HEK293 (cell line): ENCODE measurements at regions not wholly inside any gene's neighbourhood (a gene's known extent, or its start where the extent isn't known, plus 50 kb on each side); places are given as distances from the start of the nearest gene placed in this dataset.

Experiments
- CTCF ChIA-PET: fragments of 350-600 bp; formaldehyde crosslinking; extraction: SDS; loops from one replicate; lab custom pipeline; 2021; ENCODE audit warnings: antibody characterized with exemption; lab: Yijun Ruan, JAX
- POLR2A ChIA-PET: fragments of 300-600 bp; formaldehyde crosslinking; extraction: SDS; loops from one replicate; lab custom pipeline; 2020; ENCODE audit warnings: antibody characterized with exemption, inconsistent platforms; lab: Yijun Ruan, JAX
- H3K27ac ChIP-seq: fragments of 200-500 bp; sonication (Bioruptor generic); 2 replicates; pipeline ENCODE4 v1.5.1; 2014; ENCODE audit warnings: low read depth, low read length, control low read depth, inconsistent platforms; ENCODE audit errors: extremely low read depth
- H3K36me3 ChIP-seq, 2 experiments: fragments of 200-500 bp in 1 of 2; sonication (Bioruptor generic) in 1 of 2; 1 replicate in 1 of 2; 2 replicates in 1 of 2; pipeline ENCODE4 v1.5.1; 2014 to 2017; ENCODE audit warnings: inconsistent platforms in 2 of 2, low read length in 2 of 2; ENCODE audit not compliant: control insufficient read depth in 2 of 2, insufficient read depth in 1 of 2
- H3K4me1 ChIP-seq: fragments of 200-500 bp; sonication (Bioruptor generic); 2 replicates; pipeline ENCODE4 v1.5.1; 2014; ENCODE audit warnings: mild to moderate bottlenecking, low read length, inconsistent platforms; ENCODE audit not compliant: control insufficient read depth, insufficient read depth
- H3K4me3 ChIP-seq: 2 replicates; pipeline ENCODE4 v1.5.1; 2011; ENCODE audit warnings: low read depth, mild to moderate bottlenecking, control low read depth, low read length, moderate library complexity
- H3K9me3 ChIP-seq: fragments of 200-500 bp; sonication (Bioruptor generic); 2 replicates; pipeline ENCODE4 v1.5.1; 2014; ENCODE audit warnings: low read depth, low read length, inconsistent platforms; ENCODE audit not compliant: control insufficient read depth, insufficient read depth
- ELK4 ChIP-seq: IDR thresholded peaks from 2 replicates; pipeline ENCODE4 v1.6.1; 2011; ENCODE audit warnings: mild to moderate bottlenecking, low read depth, low read length, borderline replicate concordance
- MZF1 ChIP-seq: fragments of 450-650 bp; formaldehyde crosslinking; IDR thresholded peaks from 2 replicates; pipeline ENCODE4 v1.5.1; 2017; ENCODE audit warnings: missing biosample characterization, missing genetic modification characterization, borderline replicate concordance
- PBX3 ChIP-seq: sonication (generic); formaldehyde crosslinking; IDR thresholded peaks from 2 replicates; pipeline ENCODE4 v1.8.1; 2022; ENCODE audit warnings: mild to moderate bottlenecking, moderate library complexity, missing genetic modification reagents
- ZBTB21 ChIP-seq: fragments of 450-650 bp; formaldehyde crosslinking; IDR thresholded peaks from 2 replicates; pipeline ENCODE4 v1.5.1; 2017; ENCODE audit warnings: missing biosample characterization, missing genetic modification characterization
- ZFHX2 ChIP-seq: fragments of 450-650 bp; formaldehyde crosslinking; conservative IDR thresholded peaks from 2 replicates; pipeline ENCODE4 v1.5.1; 2016; ENCODE audit warnings: missing biosample characterization, missing genetic modification characterization
- ZNF121 ChIP-seq: fragments of 450-650 bp; formaldehyde crosslinking; IDR thresholded peaks from 2 replicates; pipeline ENCODE4 v1.5.1; 2016; ENCODE audit warnings: missing biosample characterization, missing genetic modification characterization
- ZNF416 ChIP-seq: fragments of 450-650 bp; formaldehyde crosslinking; IDR thresholded peaks from 2 replicates; pipeline ENCODE4 v1.5.1; 2016; ENCODE audit warnings: missing biosample characterization, missing genetic modification characterization
- ZNF513 ChIP-seq: fragments of 450-650 bp; IDR thresholded peaks from 2 replicates; pipeline ENCODE4 v1.5.1; 2018; ENCODE audit warnings: missing biosample characterization, missing genetic modification characterization
- ZNF571 ChIP-seq: fragments of 450-650 bp; formaldehyde crosslinking; IDR thresholded peaks from 2 replicates; pipeline ENCODE4 v1.5.0; 2017; ENCODE audit warnings: missing biosample characterization, missing genetic modification characterization
- ZNF639 ChIP-seq: fragments of 450-650 bp; formaldehyde crosslinking; IDR thresholded peaks from 2 replicates; pipeline ENCODE4 v1.5.1; 2016; ENCODE audit warnings: missing biosample characterization, missing genetic modification characterization
- ZNF664 ChIP-seq: fragments of 450-650 bp; formaldehyde crosslinking; IDR thresholded peaks from 2 replicates; pipeline ENCODE4 v1.5.1; 2016; ENCODE audit warnings: missing biosample characterization, missing genetic modification characterization
- ZNF704 ChIP-seq: fragments of 450-650 bp; formaldehyde crosslinking; IDR thresholded peaks from 2 replicates; pipeline ENCODE4 v1.5.1; 2016; ENCODE audit warnings: missing biosample characterization, missing genetic modification characterization
- ZNF76 ChIP-seq: fragments of 450-650 bp; formaldehyde crosslinking; IDR thresholded peaks from 2 replicates; pipeline ENCODE4; 2016; ENCODE audit warnings: low read depth, missing biosample characterization, missing genetic modification characterization, borderline replicate concordance
- ZNF785 ChIP-seq: fragments of 450-650 bp; formaldehyde crosslinking; IDR thresholded peaks from 2 replicates; pipeline ENCODE4 v1.5.1; 2016; ENCODE audit warnings: missing biosample characterization, missing genetic modification characterization
- ZSCAN4 ChIP-seq: fragments of 450-650 bp; formaldehyde crosslinking; IDR thresholded peaks from 2 replicates; pipeline ENCODE4 v1.5.1; 2017; ENCODE audit warnings: missing biosample characterization, missing genetic modification characterization

GRCh38 chr11:116688202-116688540 is 84.6 kb downstream of the BUD13 start:
- Histone ChIP-seq H3K9me3 (no peaks in the 10 kb centered on the region), H3K4me3 (no peak overlapping the region), H3K36me3 (no peaks in the 10 kb centered on the region), H3K4me1 (no peaks in the 10 kb centered on the region), H3K27ac (no peak overlapping the region)
- POLR2A ChIA-PET: no interaction called here
- CTCF ChIA-PET: no interaction called here
- TF ChIP-seq ZNF416 (tag by site-specific recombination) (no peak), ZNF513 (tag by site-specific recombination) (no peak), ZNF639 (tag by site-specific recombination) (no peak)

GRCh38 chr11:116687458-116688201 is 85.2 kb downstream of the BUD13 start:
- TF ChIP-seq ZSCAN4 (tag by site-specific recombination): no peak
- no peak for TF ChIP-seq PBX3 (CRISPR knock-in tag)
- TF ChIP-seq ZFHX2 (tag by site-specific recombination): peak; percentile 76
- TF ChIP-seq ZNF704 (tag by site-specific recombination): no peak
- TF ChIP-seq ZNF121 (tag by site-specific recombination): no peak
- no peak for TF ChIP-seq ELK4
- TF ChIP-seq ZNF785: no peak
- H3K4me3 ChIP-seq: no peak overlapping the region
- H3K27ac ChIP-seq: no peak overlapping the region
- no peaks in the 10 kb centered on the region for H3K9me3 ChIP-seq
- ChIA-PET CTCF (no interaction called here), POLR2A (no interaction called here)
- H3K4me1 ChIP-seq: no peaks in the 10 kb centered on the region
- H3K36me3 ChIP-seq: no peaks in the 10 kb centered on the region

GRCh38 chr11:116686866-116687265 is 85.9 kb downstream of the BUD13 start:
- POLR2A ChIA-PET: no interaction called here
- CTCF ChIA-PET: interaction anchor here (0.7 kb wide), 1 partner anchor 303 kb away, joined by 8 read pairs; no protein-coding TSS in a partner anchor
- H3K27ac ChIP-seq: no peak overlapping the region
- H3K4me1 ChIP-seq: no peaks in the 10 kb centered on the region
- H3K36me3 ChIP-seq: no peaks in the 10 kb centered on the region
- TF ChIP-seq ZNF76 (tag by site-specific recombination) (no peak), MZF1 (tag by site-specific recombination) (no peak), ZBTB21 (tag by site-specific recombination) (no peak), ZNF571 (no peak), ZNF664 (no peak)
- no peaks in the 10 kb centered on the region for H3K9me3 ChIP-seq
- H3K4me3 ChIP-seq: no peak overlapping the region
